NCI-H748 (cell line): ENCODE measurements at regions not wholly inside any gene's neighbourhood (a gene's known extent, or its start where the extent isn't known, plus 50 kb on each side); places are given as distances from the start of the nearest gene placed in this dataset.

Experiments
- DNase-seq: peaks from one replicate; lab custom pipeline; 2025; ENCODE audit not compliant: unreplicated experiment; lab: John Stamatoyannopoulos, UW

GRCh38 chr7:47148536-47149207 is 433.2 kb downstream of the TNS3 start:
- no peak for DNase-seq

DNA sequence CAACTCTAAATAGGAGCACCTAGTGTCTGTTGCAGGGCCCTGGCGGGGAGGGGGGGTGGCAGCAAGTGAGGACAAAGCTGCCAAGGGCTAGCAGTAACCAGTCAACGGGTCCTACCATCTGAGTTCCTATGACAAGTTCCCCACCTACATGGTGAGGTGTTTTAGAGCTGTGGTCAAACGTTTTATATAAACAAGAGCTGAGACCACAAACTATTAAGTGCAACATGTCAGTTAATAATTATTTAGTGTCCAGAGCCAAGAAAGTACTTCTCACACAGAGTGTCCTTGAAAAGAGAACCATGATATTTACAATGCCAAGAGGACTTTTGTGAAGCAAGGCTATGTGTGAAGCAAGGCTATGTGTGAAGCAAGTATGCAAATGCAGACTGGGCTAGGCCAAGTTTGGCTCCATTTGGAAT is 434.7 kb downstream of the TNS3 start:
- DNase-seq, result no peak

- DNase-seq, result no peak
Observed at GRCh38 chr7:47145982-47146381, 435.9 kb downstream of the TNS3 start.

GRCh38 chr7:47145186-47145725 is 436.7 kb downstream of the TNS3 start:
- no peak for DNase-seq

GRCh38 chr7:47143339-47143738 is 438.6 kb downstream of the TNS3 start:
- DNase-seq, result no peak

GRCh38 chr7:47142867-47143175 is 439.1 kb downstream of the TNS3 start:
- no peak for DNase-seq

DNA sequence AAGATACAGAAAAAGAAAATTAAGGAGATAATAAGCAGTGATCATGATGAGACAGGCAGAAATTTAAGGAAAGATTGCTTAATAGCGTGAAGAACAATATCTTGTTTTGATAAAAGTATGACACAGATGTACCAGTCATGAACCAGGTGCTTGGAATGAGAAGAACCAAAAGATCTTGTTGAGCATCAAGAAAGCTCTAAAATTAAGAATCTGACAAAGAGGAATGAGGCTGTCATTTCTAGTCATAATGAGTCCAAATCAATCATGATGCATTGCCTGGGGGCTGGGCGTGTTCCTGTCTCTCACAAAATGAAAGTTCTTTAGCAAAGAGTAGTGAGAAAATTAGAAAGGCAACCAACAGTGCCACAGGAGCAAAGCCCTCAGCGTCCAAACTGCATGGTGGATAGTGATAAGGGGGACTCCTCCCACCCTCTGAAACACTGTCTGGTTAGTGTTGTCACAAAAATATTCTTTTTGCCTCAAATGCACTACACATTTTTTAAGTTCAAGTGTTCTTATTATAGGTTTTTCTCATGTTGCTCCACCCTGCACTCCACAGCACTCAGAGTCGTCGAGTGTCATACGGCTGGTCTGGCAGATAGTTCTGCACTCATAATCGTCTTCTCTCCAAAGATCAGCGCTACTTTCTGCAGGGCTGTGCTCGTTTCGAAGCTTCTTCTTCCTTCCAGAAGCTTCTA is 439.6 kb downstream of the TNS3 start:
- peak; percentile 12 for DNase-seq

GRCh38 chr7:47132471-47132870 is 449.4 kb downstream of the TNS3 start:
- no peak for DNase-seq

GRCh38 chr7:47128700-47129099 is 453.2 kb downstream of the TNS3 start:
- no peak for DNase-seq

GRCh38 chr7:47125529-47125928 is 456.4 kb downstream of the TNS3 start:
- DNase-seq, result no peak

DNA sequence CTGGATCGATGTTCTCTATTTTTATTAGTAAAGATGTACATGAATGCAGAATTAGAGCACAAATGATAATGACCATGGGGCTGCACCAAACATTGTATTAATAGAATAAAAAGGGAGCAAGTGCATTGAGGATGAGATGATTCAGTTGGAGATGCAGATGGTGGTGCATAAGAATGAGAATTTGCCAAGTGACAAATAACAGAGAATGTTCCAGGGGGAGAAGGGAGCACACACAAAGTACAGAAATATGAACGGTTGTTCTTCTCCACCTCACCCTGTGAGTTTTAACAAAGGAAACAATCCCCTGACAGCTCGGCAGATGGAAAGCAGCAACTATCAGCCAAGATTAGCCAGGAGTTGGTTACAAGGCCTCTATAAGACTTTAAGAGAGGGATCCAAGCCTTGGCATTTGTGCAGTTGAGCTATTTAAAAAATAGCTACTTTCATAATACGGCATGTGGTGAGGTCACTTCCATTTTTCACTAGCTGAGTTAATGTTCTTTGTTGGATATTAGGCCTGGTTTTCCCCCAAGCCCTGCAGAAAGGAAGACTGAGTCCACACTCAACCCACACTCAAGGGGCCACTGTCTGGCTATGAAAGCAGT is 462.5 kb downstream of the TNS3 start:
- no peak for DNase-seq

DNA sequence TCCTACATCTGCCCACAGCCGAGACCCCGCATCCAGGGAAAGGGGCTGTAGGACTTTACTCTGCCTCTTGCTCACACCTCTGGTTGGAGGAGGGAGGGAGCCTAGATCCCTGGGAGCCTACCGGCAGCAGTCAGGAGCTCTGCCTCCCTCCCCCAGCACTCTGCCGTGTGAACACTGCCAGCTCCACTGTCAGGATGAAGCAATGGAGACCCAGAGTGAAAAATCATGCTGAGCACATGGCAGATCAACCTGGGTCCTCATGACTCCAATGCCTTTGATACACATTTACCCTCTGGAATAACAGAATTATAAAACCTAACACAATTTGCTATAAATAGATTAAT is 477.7 kb downstream of the TNS3 start:
- DNase-seq, result no peak

DNA sequence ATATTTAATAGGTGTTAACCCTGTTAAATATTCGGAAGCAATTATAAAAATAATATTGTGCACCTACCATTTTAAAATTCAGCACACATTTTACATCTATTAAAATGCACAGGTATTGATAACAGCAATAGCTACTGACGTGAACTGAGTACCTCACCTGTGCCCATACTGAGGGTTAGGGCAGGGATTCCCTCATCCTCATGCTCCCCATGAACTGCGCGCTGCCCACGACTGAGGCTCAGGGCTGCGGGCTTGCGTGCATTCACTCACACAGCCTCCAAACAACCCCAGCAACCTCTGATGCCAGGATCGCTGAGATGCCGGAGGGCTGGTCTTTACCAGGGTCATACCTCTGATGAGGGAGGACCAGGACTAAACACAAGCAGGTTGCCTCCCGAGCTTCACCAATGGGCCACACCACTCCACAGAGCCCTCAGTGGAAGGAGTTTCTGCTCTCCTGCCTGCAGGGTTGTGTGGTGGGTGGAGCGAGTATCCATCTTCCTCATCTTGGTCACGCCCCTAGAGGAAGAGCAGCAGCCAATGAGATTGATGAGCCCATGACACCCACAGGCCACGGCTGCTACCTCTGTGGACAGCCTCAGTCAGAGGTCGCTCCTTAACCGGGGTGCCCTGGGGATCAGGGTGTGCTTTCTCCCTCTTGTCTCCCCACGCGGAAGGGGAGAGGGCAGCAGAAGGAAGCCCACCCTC is 478.3 kb downstream of the TNS3 start:
- DNase-seq, result no peak

- DNase-seq, result no peak
Observed at GRCh38 chr7:47102331-47102841, 479.5 kb downstream of the TNS3 start.

DNA sequence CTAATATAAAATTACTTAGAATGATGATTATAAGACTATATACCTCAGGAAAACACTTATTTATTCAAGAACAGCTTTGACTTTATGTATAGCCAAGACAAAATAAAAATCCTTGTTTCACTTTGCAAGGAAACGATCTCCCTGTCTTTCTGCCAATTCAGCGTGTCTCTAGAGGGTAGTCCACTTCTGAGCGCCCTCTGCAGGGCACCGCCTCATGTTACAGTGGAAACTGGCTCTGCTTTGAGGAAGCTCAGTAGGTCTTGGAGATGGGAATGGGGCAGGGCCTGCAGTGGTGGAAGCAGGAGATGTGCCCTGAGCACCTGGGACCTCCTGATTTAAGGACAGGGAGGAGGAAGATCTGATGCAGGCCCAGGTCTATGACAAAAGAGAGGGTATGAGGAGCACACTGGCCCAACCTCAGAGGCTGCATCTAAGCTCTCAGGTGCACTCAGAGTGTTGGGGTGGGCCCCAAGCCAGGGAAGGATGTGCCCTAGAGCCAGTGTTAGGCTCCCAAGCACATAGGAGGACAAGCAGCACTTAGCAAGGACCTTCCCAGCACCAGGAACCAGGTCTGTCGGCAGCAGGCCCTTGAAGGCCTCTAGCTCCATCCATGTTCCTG is 481.0 kb downstream of the TNS3 start:
- peak; percentile 48 for DNase-seq

DNA sequence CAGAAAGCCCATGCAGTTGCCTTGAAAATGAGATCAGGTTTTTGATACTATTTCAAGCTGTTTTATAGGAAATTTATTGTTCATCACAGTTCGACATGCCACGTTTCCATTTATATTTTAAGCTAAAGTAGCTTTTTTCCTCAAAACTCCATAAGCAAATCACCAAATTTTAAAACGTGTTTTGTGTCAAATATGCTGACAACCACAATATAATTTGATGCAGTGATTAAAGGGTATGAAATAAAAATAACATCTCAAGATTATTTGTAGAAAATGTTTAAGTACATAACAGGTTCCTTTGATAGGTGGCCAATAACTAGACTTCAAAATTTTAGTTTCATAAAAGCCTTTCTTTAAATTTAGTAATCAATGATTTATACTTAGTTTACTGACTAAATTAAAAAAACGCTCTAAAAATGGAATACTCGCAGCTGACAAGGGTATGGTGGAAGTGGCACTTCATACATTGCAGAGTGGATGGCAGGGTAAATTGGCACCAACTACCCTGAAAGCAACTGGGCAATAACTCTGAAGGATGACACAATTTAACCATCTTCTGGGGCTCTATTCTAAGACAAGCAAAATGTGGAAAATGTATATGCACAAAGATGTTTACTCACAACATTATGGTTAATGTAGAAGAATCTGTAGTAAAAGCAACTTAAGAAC is 481.6 kb downstream of the TNS3 start:
- no peak for DNase-seq

GRCh38 chr7:47097431-47097830 is 484.5 kb downstream of the TNS3 start:
- DNase-seq, result no peak

- DNase-seq, result no peak
Observed at GRCh38 chr7:47095946-47096345, 486.0 kb downstream of the TNS3 start.

GRCh38 chr7:47094462-47094861 is 487.4 kb downstream of the TNS3 start:
- no peak for DNase-seq
